Stimulated activated CD8-positive, alpha-beta memory T cell treated with anti-CD3 and anti-CD28 coated beads, Interleukin-7, amount 100 ng/mL, for 48 hours (primary cell): ENCODE measurements at regions not wholly inside any gene's neighbourhood (a gene's known extent, or its start where the extent isn't known, plus 50 kb on each side); places are given as distances from the start of the nearest gene placed in this dataset.

Experiments
- DNase-seq, 2 donors: peaks; one replicate each; pipeline ENCODE4 v3.0.0-alpha.2; 2020; ENCODE audit warnings: low read depth in 1 of 2; ENCODE audit errors: extremely low read depth in 1 of 2

GRCh38 chr1:56169856-56170255, 409.5 kb downstream of the PLPP3 start:
- DNase-seq = no peak

GRCh38 chr1:56168176-56168575, 411.2 kb downstream of the PLPP3 start:
- no peak for DNase-seq

GRCh38 chr1:56167596-56167995, 411.8 kb downstream of the PLPP3 start:
- DNase-seq = no peak

DNA sequence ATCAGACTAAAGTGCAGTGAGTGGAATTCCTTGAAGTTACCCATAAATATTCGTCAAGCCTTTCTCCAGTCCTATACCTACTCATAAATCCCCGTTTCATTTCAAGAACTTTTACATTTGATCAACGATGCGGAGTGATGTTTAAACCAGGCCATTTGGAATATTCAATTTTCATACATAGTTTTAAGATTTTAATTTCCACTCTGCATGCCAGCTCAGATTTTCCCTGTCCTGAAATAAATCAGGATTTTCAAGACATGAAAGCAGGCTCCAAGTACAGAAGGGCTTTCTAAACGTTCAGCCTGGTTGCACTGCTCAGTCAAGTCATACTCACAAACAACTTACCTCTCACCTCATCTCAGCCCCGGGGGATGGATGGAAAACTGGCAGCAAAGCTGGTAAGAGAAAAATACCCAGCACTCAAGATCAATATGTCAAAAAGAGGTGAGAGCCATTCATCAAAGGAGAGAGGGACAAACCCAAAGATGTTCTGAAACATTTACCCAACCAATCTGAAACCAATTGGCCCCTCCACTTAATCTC, 418.5 kb downstream of the PLPP3 start:
- no peak for DNase-seq

- DNase-seq = no peak
Observed at GRCh38 chr1:56156971-56157876, 422.1 kb downstream of the PLPP3 start.

DNA sequence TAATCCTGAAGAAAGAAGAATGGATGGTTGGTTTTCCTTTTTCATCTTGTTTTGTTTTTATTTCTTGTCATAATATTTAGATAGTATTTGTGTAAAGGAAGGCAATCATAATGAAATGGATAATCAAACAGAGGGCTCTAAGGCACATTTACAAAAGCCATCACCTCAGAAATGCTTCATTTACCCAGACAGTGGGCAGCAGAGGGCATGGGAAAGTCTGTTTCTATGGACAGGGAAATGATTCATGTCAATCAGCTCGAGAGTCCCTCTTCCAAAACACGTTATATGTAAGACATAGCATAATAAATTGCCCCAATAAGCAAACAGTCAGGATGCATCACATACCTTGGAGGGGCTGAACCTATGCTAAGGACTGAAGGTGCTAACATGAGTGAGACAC, 426.1 kb downstream of the PLPP3 start:
- DNase-seq = no peak

DNA sequence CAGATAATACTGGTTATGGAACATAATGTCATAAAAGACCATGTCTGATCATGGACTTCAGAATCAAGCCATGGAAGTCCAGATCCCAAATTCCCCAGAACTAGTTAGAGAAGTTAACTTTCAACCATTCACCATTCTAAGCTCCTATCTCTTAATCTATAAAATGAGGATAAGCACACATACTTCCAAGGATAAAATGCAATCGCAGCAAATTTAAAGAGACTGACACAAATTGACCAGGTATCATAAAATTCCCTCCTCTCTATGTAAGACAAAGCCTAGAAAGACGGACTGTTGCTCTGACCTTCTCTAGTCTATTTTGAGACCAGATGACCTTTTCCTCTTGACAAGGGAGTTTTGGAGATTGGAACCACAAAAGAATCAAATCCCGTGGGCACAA, 426.7 kb downstream of the PLPP3 start:
- DNase-seq = no peak

DNA sequence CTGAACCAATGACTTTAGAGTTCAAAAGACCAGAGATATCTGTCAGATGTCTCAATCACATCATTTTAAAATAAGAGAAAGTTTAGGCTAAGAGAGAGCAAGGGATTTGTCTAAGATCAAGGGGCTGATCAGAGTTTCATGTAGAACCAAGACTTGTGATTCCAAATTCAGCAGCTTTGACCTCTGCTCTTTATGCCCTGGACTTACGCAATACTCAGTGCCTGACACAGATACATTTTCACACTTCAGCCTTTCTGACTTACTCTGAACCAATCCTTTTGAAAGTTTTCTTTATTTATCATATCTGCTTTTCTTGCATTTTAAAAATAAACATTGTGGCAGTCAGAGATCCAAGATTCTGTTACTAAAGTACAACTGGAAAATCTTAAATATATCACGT, 428.0 kb downstream of the PLPP3 start:
- no peak for DNase-seq

DNA sequence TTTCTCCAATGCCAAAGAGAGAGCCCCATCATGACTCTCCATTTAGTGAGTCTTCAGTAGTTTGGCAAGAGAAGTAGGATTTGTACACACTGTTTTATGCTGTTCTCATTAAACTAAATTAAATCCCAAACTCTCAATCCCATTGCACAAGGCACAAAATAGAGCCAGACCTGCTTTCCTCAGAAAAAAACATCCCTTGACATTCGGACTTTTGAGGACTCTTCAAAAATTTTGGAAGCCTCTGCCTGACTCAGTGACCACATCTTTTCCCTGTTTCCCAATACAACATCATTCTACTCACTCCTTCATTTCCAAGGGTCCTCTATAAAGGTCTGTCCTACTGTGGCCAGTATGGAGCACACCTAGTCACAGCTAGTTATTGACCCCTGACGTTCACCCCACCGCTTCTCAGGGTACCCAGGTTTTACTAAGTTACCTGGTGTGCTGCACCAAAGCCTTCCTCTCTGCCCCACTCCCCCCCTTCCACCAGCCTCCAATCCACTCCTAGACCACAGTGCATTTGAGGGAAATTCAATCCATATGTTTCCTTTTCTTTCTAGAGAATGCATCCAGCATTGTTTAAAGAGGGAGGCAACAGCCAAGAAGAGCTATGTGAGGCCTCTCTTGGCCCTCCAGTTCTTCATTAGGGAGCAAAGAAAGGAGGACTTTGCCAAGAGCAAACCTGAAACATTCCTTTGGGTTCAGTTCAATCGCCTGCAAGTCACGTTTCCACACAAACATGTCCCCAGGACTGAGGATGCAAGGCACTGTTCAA, 428.7 kb downstream of the PLPP3 start:
- no peak for DNase-seq

GRCh38 chr1:56149761-56150160, 429.6 kb downstream of the PLPP3 start:
- DNase-seq = no peak

- no peak for DNase-seq
Observed at GRCh38 chr1:56148326-56149193, 430.8 kb downstream of the PLPP3 start.

- no peak for DNase-seq
Observed at GRCh38 chr1:56147459-56147858, 431.9 kb downstream of the PLPP3 start.

- no peak for DNase-seq
Observed at GRCh38 chr1:56147034-56147433, 432.3 kb downstream of the PLPP3 start.

- DNase-seq = no peak
Observed at GRCh38 chr1:56146449-56146848, 432.9 kb downstream of the PLPP3 start.

DNA sequence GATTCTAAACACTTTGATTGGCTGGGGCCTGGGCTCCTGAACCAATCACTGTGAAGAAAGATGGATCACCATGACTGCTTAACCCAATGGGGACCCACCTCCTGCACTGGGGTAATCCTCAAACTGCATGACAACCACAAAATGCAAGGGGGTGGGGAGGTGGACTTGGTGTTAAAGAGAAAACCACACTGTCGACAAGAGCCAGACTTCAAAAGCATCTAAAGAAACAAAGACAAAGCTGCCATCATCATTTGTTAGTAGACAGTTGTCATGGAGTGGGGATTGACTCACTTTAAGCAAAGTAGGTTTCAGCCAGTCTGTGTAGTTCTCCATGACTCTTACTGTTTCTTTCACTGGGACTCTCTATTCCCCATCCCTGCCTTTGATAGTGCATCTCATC, 433.8 kb downstream of the PLPP3 start:
- no peak for DNase-seq

- no peak for DNase-seq
Observed at GRCh38 chr1:56142301-56142700, 437.1 kb downstream of the PLPP3 start.

DNA sequence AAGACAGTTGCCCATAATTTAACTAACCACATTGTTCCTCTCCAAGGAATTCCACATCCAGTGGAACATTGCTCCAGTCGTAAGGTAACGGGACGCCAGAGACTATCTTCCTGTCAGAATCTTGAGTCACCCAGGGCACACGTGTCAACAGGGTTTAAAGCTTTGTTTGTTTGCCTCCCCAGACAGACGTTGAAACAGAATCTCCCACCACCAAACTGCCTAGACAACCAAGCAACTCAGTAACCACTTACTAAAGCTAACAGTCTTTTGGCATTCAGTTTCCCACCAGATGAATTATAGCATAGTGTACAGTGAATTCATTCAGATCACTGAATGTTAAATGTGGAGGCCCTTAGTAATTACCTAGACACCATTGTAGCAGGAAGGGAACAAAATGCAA, 439.5 kb downstream of the PLPP3 start:
- no peak for DNase-seq

DNA sequence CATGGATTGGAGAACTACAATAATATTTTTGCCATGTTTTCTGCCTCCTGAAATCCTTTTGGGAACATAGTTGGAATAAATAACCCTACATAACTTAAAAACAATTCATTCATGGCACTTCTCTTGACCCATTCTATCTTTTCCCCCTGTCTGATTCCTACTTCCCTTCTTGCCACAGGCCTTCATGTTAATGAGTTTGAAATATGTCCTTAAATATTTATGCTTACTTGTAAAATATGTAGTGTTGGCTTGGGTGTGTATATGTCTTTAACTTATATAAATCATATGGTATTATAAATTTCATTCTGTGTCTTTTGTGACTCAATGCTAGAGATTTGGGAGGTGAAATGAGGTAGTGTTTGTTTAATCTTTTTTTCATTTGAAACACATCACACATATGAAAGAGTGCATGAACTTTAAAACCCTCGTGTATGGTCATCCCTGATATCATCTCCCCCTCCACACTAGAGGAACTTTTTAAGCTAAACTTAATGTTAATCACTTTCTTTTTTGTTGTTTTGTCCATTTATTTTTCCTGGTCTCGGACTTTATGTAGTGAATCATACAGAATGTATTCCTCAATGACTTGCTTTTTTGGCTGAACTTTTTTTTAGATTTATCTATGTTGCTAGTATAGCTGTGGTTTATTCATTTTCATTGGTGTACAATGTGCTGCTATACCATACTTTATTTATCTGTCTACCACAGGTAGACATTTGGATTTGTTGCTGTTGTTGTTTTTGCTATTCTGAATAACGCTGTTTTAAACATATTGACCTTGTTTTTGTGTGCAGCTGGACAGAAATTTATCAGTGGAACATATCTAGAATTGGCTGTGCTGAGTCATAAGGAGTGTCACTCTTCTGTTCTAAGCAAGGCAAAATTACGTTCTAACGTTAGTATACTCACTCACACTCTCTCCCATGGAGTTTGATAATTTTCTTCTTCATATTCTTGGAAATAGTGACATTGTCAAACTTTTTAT, 441.6 kb downstream of the PLPP3 start:
- no peak for DNase-seq

DNA sequence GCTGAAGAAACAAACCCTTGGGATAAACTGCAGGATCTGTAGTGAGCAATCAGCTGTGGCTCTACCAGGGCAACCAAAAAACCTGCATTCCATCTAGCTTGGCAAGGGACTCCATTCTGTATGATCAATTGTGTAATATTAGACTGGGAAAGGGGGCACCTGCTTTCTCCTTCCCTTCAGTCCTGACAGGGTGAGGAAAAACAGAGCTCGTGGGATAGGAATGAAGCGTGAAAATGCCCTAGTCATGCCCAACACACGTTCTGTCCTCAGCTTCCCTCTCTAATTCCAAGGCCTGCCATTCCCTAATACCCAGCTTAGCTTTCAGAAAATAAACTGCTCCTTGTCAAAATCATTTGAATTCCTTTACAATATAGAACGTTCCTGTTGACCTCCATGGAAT, 442.3 kb downstream of the PLPP3 start:
- DNase-seq = no peak

DNA sequence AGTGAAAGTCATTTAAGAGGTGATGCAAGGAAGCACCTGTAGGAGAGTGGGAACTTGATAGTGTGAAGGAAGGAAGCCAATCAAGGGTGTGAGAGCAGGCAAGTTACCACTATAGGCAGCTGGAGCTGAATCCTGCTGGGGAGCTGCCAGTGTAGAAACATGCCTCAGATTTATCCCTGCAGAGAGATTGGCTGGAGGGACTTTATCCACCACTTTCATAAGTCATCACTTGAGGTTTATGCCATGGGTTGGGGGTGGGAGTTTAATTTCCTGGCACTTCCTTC, 443.6 kb downstream of the PLPP3 start:
- no peak for DNase-seq
